Endothelial cell (in vitro differentiated cells): ENCODE measurements at regions not wholly inside any gene's neighbourhood (a gene's known extent, or its start where the extent isn't known, plus 50 kb on each side); places are given as distances from the start of the nearest gene placed in this dataset.

Experiments
- DNase-seq: peaks from one replicate; pipeline ENCODE4 v3.0.0; 2021; ENCODE audit warnings: low spot score
- H3K27ac Mint-ChIP-seq: one replicate; pipeline ENCODE4 v1.8.0; 2021; ENCODE audit warnings: mixed read lengths, inconsistent platforms; ENCODE audit not compliant: unreplicated experiment
- H3K27me3 Mint-ChIP-seq: one replicate; pipeline ENCODE4 v1.8.0; 2021; ENCODE audit warnings: mild to moderate bottlenecking, moderate library complexity, mixed read lengths, inconsistent platforms; ENCODE audit not compliant: unreplicated experiment
- H3K36me3 Mint-ChIP-seq: one replicate; pipeline ENCODE4 v1.8.0; 2021; ENCODE audit warnings: mild to moderate bottlenecking, low read depth, mixed read lengths, inconsistent platforms; ENCODE audit not compliant: unreplicated experiment
- H3K4me1 Mint-ChIP-seq: one replicate; pipeline ENCODE4 v1.8.0; 2021; ENCODE audit warnings: mild to moderate bottlenecking, mixed read lengths, inconsistent platforms; ENCODE audit not compliant: unreplicated experiment
- H3K4me3 Mint-ChIP-seq: one replicate; pipeline ENCODE4 v1.8.0; 2021; ENCODE audit warnings: mild to moderate bottlenecking, mixed read lengths, inconsistent platforms; ENCODE audit not compliant: unreplicated experiment
- H3K9me3 Mint-ChIP-seq: one replicate; pipeline ENCODE4 v1.8.0; 2021; ENCODE audit warnings: mixed read lengths, inconsistent platforms; ENCODE audit not compliant: unreplicated experiment
- CTCF ChIP-seq: fragments of 200-600 bp; sonication (generic); IDR thresholded peaks from one replicate; pipeline ENCODE4 v1.5.0; 2021; ENCODE audit warnings: antibody characterized with exemption; ENCODE audit not compliant: unreplicated experiment

- Mint-ChIP-seq H3K27ac (no peak overlapping the region), H3K4me3 (no peak overlapping the region), H3K9me3 (no peaks in the 10 kb centered on the region), H3K4me1 (no peaks in the 10 kb centered on the region), H3K27me3 (no peaks in the 10 kb centered on the region), H3K36me3 (no peaks in the 10 kb centered on the region)
- no peak for TF ChIP-seq CTCF
- DNase-seq = no peak
These were observed 391.7 kb downstream of the ACTL7B start for GRCh38 chr9:108463932-108464606.

GRCh38 chr9:108456903-108457302 is 398.9 kb downstream of the ACTL7B start:
- no peak for DNase-seq
- Mint-ChIP-seq H3K36me3 (no peaks in the 10 kb centered on the region), H3K4me3 (no peak overlapping the region), H3K4me1 (no peaks in the 10 kb centered on the region), H3K9me3 (no peaks in the 10 kb centered on the region), H3K27me3 (no peaks in the 10 kb centered on the region), H3K27ac (no peak overlapping the region)
- TF ChIP-seq CTCF = no peak

GRCh38 chr9:108445431-108446071 is 410.2 kb downstream of the ACTL7B start:
- Mint-ChIP-seq H3K27me3 (peaks cover 1% of the 10 kb centered on the region), H3K4me3 (no peak overlapping the region), H3K9me3 (no peaks in the 10 kb centered on the region), H3K27ac (no peak overlapping the region), H3K36me3 (no peaks in the 10 kb centered on the region), H3K4me1 (no peaks in the 10 kb centered on the region)
- TF ChIP-seq CTCF = no peak
- no peak for DNase-seq

GRCh38 chr9:108444400-108445358 is 411.1 kb downstream of the ACTL7B start:
- TF ChIP-seq CTCF = no peak
- no peak for DNase-seq
- Mint-ChIP-seq H3K4me1 (no peaks in the 10 kb centered on the region), H3K4me3 (no peak overlapping the region), H3K36me3 (no peaks in the 10 kb centered on the region), H3K9me3 (no peaks in the 10 kb centered on the region), H3K27me3 (no peaks in the 10 kb centered on the region), H3K27ac (no peak overlapping the region)
